ENCODE measurements at regions not wholly inside any gene's neighbourhood (a gene's known extent, or its start where the extent isn't known, plus 50 kb on each side); places are given as distances from the start of the nearest gene placed in this dataset.

DNA sequence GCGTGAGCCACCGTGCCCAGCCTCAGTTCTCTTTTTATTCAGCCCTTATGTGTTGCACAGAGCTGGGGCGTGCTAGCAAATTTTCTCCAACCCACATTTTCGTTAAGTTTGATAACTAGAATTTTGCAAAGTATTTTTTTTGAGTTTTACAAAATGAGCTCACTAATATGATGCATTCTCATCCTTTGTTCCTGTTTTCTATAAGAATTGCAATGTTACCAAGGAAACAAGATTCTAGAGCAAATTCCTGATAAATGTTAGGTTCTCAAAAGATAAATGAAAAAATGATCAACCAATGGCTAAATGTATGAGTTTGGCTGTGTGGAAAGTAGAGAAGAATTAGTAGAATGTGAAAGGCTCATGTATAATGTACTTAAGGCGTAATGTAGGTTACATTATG lies 529.8 kb downstream of the MAFB start:
- no peak for DNase-seq (ENCODE audit: low read depth)

DNA sequence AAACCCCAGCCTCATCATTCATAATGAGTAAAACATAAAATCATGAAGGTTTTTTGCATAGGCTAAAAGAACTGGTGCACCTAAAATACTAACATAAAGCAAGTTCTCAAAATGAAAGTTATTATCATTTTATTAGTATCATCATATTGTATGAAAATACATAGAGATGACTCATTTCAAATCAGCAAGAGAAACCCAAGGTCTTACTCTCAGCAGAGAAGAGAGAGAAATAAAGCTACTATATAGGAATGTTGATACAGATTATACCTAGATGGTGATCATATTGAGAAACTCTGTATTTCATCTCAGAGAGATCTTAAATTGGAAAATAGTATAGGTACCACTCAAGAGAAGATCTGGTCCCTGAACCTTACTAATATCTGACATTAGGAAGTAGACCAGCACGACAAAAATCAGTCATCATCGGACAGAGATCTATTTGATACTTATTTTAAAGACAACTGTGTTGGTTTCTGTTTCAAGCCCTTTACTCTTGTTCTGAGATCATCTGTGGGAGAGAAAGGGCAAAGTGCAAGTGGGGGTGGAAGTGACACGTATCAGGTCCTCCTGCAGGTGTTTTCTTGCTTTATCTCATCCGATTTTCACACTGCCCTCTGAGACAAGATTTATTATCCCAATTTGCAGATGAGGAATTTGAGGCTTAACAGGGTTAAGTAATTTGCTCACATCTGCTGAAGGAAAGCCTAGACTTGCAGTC lies 532.3 kb downstream of the MAFB start:
- DNase-seq (ENCODE audit: low read depth): no peak

DNA sequence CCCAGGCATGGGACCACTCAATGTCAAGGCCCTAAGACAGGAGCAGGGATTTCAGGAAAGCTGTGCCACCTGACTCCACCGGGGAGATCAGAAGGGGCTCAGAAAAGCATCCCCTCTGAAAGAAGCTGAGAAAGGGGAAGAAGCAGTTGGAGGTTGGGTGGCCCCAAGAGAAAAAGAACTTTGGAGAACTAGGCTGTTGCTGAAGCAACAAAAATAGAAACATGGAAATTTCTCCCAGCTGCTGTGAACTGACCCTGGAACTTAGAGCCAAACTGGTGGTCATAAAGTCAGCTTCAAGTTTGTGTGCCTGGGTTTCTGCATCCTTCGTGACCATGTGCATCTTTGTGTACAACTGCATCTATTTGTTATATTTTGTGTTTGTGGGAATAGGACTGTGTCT lies 534.5 kb downstream of the MAFB start:
- DNase-seq (ENCODE audit: low read depth): no peak

DNA sequence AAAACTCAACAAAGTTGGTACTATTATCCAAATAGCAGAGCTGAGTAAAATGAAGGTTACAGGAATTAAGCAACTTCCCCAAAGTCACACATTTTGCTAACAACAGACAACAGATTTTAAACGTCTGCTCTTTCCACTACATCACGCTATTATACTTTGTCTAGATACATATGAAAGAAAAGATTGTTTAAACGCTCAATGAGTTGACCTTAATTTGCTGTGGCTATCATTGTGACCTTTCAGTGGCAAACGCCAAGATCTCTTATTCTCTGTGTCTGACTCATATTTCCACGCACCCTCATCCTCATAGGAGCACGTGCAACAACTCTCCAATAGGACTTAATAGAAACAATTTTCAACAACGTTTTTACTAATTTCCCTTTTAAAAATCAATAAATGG lies 540.1 kb downstream of the MAFB start:
- DNase-seq (ENCODE audit: low read depth): no peak

DNA sequence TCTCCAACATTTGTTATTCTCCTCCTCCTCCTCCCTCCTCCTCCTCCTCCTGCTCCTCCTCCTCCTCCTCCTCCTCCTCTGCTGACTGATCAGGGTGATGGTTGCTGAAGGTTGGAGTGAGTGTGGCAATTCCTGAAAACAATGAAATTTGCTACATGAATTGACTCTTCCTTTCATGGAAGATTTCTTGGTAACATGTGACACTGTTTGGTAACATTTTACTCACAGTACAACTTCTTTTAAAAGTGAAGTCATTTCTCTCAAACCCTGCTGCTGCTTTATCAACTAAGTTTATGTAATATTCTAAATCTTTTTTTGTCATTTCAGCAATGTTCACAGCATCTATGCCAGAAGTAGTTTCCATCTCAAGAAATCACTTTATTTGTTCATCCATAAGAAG lies 543.0 kb downstream of the MAFB start:
- no peak for DNase-seq (ENCODE audit: low read depth)

DNA sequence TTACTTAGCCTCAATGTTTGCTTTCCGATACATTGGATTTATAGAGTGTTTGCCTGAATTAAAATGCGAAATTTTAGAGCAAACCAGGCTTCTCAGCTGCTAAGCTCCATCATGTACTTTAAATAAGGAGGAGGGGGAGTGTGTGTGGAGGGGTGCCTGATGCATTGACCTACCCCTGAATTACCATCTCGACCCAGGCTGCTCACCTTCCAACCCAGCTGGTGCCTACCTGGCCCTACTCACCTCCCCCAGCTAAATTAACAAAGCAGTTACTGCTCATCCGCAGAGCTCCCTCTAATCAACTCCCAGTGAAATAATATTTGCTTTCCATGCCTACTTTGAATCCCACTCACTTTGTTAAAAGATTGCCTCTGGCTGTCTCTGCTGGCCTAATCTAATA lies 544.5 kb downstream of the MAFB start:
- DNase-seq (ENCODE audit: low read depth): no peak

DNA sequence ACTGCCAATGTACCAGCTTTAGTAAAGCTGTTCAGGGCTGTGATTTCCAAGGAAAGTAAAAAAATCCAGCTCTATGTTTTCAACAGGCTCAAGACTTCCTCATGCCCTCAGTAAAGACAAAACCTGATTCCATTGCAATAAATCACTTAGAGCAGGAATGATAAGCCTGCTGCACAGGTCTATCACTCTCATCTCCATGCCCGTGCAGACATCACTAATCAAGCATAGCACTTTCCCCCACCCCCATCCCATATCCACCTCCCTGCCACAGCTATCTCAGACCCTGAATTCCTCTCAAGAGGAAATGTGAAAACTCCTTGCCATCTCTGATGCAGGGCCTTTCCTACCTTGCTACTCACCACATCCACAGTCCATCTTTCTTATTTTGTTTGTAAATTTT lies 554.9 kb downstream of the MAFB start:
- DNase-seq (ENCODE audit: low read depth): no peak

DNA sequence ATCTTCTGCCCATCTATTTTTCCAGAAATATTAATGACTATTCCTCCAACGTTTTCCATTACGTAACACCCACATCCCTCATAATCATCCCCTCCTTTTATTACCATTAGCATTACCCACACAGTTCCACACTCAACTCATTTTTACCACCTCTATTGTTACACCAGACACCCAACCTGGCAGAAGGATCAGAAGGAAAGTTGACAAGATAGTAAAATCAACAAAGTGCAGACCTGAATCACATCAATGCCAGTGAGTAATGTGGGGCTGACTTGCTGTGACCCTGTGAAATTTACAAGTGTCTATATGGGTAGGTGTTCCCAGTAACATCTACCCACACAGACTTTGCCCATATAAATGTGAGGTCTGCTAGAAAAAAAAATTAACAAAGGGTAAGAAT lies 568.2 kb downstream of the MAFB start:
- no peak for DNase-seq (ENCODE audit: low read depth)

DNA sequence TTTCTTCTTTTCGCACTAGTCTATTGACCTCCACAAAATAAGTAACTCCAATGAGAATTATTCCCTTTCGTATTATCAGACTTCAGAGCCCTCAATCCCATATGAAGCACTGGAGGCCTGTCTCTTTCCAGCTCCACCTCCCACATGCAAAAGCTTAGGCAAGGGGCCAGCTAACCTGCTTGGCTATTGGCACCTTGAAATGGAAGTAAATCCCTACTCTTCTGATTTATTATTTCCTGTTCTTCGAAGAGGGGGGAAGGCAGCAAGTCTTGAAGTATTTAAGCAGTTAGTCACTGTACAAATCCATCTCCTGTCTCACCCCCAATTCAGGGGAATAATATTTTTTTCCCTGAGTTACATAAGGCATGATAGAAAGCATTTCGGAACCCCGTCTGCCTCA lies 577.8 kb downstream of the MAFB start:
- DNase-seq (ENCODE audit: low read depth): no peak

DNA sequence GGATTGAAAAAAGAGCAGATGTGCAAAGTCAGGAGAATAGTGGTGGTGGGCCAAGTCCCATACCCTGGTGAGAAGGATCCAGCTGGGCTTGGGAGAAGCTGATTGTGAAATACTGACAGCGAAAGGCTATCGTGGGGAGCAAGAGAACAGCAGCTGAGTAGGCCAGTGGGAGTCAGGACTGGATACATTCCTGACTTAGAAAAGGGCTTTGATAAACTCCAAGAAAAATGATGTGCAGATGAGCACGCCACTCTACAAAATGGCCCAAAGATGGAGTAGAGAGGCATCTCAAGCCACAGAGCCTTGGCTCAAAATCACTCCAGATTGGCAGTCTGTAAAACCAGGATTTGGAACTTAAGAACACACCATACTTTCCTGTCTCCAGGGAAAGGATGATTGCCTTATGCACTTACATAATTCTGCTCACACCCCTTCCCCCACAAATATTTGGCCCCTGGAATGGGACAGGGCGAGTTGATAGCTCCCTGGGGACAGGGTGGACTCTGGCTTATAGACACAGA lies 578.7 kb downstream of the MAFB start:
- peak; percentile 9 for DNase-seq (ENCODE audit: low read depth)

DNA sequence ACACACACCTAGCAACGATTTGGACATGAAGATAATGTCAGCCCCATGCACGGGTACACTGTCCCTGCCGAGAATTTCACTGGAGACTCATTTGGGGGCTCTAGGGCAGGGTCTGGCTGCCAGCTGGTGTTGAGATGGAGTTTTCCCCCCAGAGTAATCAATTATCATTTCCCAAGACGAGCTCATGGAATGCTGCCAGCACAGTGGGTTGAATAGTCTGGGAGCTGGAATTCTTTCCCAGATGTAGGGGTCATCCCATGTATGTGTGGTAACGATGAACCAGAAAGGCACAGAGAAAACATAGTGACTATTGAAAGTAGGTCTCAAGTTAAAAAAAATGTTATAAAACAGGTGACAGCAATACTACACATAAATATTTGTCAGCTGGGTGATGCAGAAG lies 579.9 kb downstream of the MAFB start:
- DNase-seq (ENCODE audit: low read depth): no peak

DNA sequence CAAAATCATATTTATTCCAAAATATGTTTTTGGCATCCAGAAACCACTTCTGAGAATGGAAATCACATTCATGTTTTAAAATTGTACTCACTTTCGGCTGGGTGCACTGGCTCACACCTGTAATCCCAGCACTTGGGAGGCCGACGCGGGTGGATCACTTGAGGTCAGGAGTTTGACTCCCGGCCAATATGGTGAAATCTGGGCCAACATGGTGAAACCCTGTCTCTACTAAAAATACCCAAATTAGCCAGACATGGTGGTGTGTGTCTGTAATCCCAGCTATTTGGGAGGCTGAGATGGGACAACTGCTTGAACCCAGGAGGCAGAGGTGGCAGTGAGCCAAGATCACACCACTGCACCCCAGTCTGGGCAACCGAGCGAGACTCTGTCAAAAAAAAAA lies 580.7 kb downstream of the MAFB start:
- no peak for DNase-seq (ENCODE audit: low read depth)

DNA sequence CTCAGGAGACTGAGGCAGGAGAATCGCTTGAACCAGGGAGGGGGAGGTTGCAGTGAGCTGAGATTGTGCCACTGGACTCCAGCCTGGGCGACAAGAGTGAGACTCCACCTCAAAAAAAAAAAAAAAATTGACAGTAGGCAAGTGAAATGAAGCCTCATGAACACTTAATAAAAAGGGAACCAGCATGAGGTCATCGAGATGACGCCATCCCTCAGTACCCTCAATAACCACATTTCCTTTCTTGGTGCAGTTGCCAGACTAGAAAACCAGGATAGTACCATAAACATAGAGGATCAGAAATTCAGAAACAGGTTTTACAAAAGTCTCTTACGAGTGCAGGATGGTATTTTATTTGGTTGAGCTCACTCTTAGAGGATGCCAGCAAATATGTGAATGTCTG lies 584.1 kb downstream of the MAFB start:
- DNase-seq (ENCODE audit: low read depth): no peak

DNA sequence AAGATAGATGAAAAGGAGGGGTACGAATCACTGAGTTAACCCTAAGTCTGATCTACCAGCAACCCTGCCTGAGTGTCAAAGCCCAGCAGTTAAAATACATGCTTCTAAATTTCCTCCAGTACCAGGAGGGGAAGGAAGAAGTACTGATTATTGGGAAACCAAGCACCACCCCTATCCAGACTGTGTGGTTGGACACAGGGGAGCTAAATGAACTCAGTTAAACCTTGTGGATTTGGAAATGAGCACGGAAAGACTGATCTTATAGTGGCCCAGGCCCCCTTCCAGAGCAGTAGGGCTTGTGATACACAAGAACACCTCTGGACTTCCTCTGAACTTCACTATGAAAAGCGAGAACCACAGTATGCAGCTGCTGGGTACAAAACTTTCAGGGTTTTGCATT lies 585.6 kb downstream of the MAFB start:
- DNase-seq (ENCODE audit: low read depth): no peak

DNA sequence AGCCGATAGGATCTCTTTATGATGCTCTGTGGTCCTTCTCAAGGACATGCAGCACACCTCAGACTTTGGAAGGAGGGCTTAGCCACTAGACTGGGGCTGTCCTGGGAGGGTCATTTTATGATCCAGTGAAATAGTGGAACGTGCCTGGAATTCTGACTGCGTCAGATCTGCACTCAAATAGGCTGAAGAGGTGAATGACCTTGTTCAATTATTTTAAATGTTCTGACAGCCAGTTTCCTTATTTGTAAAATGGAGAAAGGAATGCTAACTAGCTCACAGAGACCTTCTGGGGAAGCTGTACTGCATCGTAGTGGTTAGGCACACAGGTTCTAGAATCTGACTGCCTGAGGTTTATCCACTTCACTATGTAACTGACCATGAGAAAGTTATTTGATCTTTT lies 587.5 kb downstream of the MAFB start:
- no peak for DNase-seq (ENCODE audit: low read depth)

DNA sequence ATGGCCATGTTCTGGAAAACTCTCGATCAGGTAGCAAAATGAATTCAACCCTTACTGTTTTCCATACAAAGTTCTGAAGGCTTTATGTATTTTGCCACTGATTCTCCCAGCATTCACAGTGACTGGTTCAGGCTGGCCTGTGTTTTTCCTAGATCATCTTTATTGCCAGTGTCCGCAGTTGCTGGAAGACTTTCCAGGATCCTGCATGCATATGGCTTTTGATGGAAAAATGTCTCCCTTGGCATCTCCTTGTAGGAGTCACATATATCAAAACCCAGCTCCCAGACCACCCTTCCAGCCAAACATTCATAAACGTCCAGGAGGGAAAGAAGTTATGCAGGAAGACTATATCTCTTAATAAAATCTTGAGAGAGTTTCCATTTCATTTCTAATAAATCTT lies 588.8 kb downstream of the MAFB start:
- DNase-seq (ENCODE audit: low read depth): no peak

DNA sequence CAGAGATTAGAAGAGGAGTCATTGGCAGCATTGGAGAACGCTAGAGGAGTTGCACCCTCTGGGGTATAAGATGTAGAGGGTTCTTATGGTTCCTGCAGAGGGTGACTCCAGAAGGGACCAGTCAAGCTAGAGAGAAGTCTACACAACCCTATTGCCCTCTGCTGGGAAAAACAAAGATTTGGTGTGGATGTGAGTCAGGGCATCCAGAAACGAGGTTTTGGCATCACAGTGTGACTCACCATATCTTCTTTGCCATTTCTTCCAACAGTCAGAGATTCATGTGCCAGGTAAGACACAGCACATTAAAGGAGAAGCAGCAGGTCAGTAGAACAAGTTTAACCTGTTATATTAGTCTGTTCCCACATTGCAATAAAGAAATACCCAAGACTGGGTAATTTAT lies 598.8 kb downstream of the MAFB start:
- peak; percentile 14 for DNase-seq (ENCODE audit: low read depth)

DNA sequence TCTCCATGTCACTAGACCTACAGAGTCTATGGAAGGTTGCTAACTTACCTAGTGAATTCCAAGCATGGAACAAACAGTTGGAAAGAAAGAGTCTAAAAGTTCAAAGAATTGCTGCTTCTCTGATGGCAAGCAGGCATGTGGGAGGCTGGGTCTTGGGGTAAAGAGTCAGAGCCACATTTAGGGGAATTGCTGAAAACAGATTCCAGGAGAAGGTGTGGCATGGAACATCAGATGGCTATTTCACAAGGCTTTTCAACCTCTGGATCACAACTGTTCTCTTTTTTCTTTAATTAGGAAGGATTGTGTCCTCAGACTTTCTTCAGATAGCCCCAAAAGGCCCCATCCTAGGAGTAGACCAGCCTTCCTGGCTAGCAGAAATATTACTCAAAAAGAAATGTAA lies 601.5 kb downstream of the MAFB start:
- DNase-seq (ENCODE audit: low read depth): no peak

DNA sequence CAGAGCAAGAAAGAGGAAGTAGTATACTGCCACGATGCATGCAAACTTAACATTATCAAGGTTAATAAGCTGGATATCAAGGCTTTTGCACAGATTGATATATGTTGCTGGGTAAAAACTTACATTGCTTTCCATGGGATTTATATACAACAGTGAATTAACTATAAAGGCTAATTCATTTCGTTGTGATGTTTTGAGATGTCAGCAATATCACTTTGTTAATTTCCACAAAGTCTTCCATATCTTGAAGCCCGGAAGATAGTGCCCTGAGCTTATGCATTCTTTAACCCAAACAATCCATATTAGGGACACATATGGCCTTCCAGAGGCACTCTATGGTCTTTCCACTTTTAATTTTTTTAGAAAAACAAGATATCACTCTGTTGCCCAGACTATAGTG lies 603.5 kb downstream of the MAFB start:
- no peak for DNase-seq (ENCODE audit: low read depth)

DNA sequence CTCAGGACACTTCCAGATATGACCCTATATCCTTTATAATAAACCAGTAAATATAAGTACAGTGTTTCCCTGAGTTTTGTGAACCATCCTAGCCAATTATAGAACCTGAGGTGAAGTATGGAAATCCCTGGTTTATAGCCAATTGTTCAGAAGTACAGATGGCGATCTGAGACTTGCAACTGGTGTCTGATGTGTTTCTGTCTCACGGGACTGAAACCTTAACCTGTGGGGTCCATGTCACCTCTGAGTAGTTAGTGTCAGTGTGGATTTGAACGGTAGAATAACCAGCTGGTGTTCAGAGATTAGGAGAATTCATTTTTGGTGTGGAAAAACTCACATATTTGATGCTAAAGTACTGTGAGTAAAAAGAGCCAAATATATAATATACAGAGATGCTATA lies 606.6 kb downstream of the MAFB start:
- no peak for DNase-seq (ENCODE audit: low read depth)

DNA sequence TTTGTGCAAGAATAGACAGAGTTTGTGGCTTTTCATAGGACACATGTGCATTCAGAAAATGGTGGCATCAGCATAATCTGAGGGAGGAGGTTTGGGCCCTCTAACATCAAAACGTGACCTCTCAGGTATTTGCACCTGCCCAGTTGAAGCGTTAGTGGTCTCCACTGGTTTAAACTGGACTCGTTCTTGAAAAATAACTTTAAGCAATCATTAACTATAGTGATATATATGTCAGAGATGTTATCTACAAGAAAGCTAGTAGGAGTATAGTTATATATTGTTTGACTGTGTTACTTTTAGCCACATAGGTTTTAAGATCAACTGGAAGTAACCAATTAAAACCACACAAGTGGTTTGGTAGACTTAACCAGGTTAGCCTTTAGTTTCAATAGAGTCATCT lies 607.4 kb downstream of the MAFB start:
- no peak for DNase-seq (ENCODE audit: low read depth)

DNA sequence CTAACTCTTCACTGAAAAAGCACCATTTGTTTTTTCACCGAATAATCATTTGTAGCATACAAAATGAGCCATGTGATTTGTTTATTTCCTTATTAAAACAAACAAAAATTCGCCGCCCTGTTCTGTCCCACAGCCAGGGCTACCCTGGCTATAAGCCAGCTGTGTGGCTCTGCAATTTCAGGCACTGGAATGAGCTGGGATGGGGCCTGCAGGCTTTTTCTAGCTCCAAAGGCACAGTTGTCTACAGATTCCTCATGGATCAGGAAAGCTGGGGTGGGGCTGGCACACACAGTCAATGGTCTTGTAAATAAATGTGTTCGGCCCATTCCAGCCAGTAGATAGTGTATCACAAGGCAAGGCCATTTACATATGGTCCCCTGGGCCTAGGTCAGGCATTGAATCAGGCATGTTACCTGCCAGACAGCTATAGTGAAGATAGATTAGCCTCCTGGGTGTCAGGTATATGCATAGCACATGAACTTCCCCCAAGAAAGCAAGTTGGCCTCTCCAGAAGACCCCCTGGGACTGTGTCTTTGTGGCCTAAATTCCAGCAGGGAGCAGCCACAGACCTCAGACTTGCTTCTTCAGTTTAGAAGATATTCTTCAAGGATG lies 608.9 kb downstream of the MAFB start:
- no peak for DNase-seq (ENCODE audit: low read depth)

DNA sequence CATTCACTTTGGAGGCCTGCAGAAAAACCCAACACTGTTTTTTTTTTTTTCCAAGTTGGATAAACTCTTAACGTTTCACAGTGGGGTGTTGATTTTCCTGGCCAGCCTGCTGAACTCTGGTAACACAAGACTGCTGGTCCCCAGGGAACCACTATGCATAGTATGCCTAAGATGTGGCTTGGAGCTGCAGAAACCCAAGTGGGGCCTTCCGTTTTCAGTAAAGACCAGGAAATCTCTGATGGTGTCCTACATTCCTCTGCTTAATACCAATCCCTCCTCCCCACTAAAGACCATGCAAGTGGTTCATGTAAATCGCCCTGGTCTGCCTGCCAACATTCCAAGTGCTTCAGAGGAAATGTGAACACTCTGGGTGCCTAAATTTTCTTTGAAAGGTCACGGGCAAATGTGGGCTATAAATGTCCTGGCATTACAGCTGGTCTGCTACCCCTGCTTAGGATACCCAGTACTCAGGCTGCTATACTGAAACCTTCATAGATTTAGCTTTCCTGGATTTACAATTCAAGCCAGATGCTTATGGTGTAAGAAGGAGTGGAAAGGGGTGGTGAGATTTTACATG lies 615.4 kb downstream of the MAFB start:
- DNase-seq (ENCODE audit: low read depth): peak; percentile 57

DNA sequence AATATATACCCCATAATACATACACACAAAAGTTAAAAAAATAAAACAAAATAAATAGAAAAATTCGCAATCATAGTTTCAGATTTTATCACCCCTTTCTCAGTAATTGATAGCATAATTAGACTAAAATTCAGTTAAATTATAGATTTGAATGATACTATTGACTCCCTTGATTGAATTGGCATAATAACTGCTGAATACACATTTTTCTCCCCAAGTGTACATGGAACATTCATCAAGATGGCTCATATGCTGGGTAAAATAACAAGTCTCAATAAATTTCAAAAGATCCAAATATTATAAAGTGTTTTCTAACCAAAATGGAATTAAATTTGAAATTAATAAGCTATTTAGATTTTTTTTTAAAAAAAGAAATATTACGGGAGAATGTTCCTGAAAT lies 616.1 kb downstream of the MAFB start:
- DNase-seq (ENCODE audit: low read depth): no peak

All from stromal cell of bone marrow (primary cell).